Activated B cell treated with CpG ODN at 0.5 μM for 24 hours (primary cell): ENCODE measurements at regions not wholly inside any gene's neighbourhood (a gene's known extent, or its start where the extent isn't known, plus 50 kb on each side); places are given as distances from the start of the nearest gene placed in this dataset.

ENCODE experiments used
- ATAC-seq: fragments of 200-7000 bp; cut with Tn5 transposase; one replicate; pipeline ENCODE4 v1.10.0; 2021; ENCODE audit warnings: low read depth, mild to moderate bottlenecking, moderate library complexity
- CTCF ChIA-PET: fragments of 350-600 bp; sonication (Branson Sonifier 250); formaldehyde crosslinking; loops from one replicate; lab custom pipeline; 2021; ENCODE audit warnings: antibody characterized with exemption; lab: Charles Lee
- POLR2A ChIA-PET: fragments of 350-600 bp; sonication (Branson Sonifier 250); formaldehyde crosslinking; loops from one replicate; lab custom pipeline; 2021; ENCODE audit warnings: antibody characterized with exemption; lab: Charles Lee
- DNase-seq: peaks from one replicate; pipeline ENCODE4 v3.0.0; 2022
- H3K27ac Mint-ChIP-seq: one replicate; pipeline ENCODE4 v1.8.0; 2020; ENCODE audit warnings: mixed read lengths
- H3K27me3 Mint-ChIP-seq: one replicate; pipeline ENCODE4 v1.8.0; 2021; ENCODE audit warnings: mixed read lengths
- H3K36me3 Mint-ChIP-seq: one replicate; pipeline ENCODE4 v1.8.0; 2021; ENCODE audit warnings: low read depth, mixed read lengths
- H3K4me1 Mint-ChIP-seq: one replicate; pipeline ENCODE4 v1.8.0; 2021; ENCODE audit warnings: mixed read lengths
- H3K4me3 Mint-ChIP-seq: one replicate; pipeline ENCODE4 v1.8.0; 2020; ENCODE audit warnings: mild to moderate bottlenecking, mixed read lengths
- H3K9me3 Mint-ChIP-seq: one replicate; pipeline ENCODE4 v1.8.0; 2020; ENCODE audit warnings: mixed read lengths
- CTCF ChIP-seq: fragments of 200-600 bp; IDR thresholded peaks from one replicate; pipeline ENCODE4 v1.8.0; 2022; ENCODE audit warnings: antibody characterized with exemption, mild to moderate bottlenecking
- intact Hi-C: fragments of 100-400 bp; cut with micrococcal nuclease; formaldehyde crosslinking; loops from one replicate; pipeline ENCODE4 v1.15.1; 2024

- no peaks in the 10 kb centered on the region for H3K36me3 Mint-ChIP-seq
Observed at GRCh38 chr20:5401277-5401875, 84.6 kb upstream of the PROKR2 start.

GRCh38 chr20:5400164-5400762 lies 83.5 kb upstream of the PROKR2 start:
- peaks cover 17% of the 10 kb centered on the region for H3K27me3 Mint-ChIP-seq
- H3K27ac Mint-ChIP-seq: no peak overlapping the region
- ChIA-PET POLR2A (no interaction called here), CTCF (no interaction called here)
- no peak for TF ChIP-seq CTCF
- DNase-seq (no peak), ATAC-seq (no peak)
- no peaks in the 10 kb centered on the region for H3K4me1 Mint-ChIP-seq
- peaks cover 9% of the 10 kb centered on the region for H3K9me3 Mint-ChIP-seq
- no peaks in the 10 kb centered on the region for H3K36me3 Mint-ChIP-seq
- intact Hi-C loops: no loop called here
- H3K4me3 Mint-ChIP-seq: no peak overlapping the region

More at GRCh38 chr20:5401277-5401875, 84.6 kb upstream of the PROKR2 start:
- no peak overlapping the region for H3K4me3 Mint-ChIP-seq
- H3K4me1 Mint-ChIP-seq: no peaks in the 10 kb centered on the region
- DNase-seq: no peak
- POLR2A ChIA-PET: no interaction called here
- no peak for TF ChIP-seq CTCF
- peaks cover 6% of the 10 kb centered on the region for H3K27me3 Mint-ChIP-seq
- no peak for ATAC-seq
- H3K27ac Mint-ChIP-seq: no peak overlapping the region
- peaks cover 9% of the 10 kb centered on the region for H3K9me3 Mint-ChIP-seq
- intact Hi-C loops: no loop called here
- CTCF ChIA-PET: no interaction called here

- intact Hi-C loops: no loop called here
- Mint-ChIP-seq H3K27ac (no peak overlapping the region), H3K4me1 (no peaks in the 10 kb centered on the region), H3K36me3 (no peaks in the 10 kb centered on the region), H3K9me3 (peaks cover 2% of the 10 kb centered on the region), H3K4me3 (no peak overlapping the region), H3K27me3 (peaks cover 20% of the 10 kb centered on the region)
- ATAC-seq (no peak), DNase-seq (no peak)
- POLR2A ChIA-PET: no interaction called here
- CTCF ChIA-PET: no interaction called here
- no peak for TF ChIP-seq CTCF
Observed at GRCh38 chr20:5397393-5397792, 80.6 kb upstream of the PROKR2 start.

GRCh38 chr20:5395932-5396727 lies 79.4 kb upstream of the PROKR2 start:
- TF ChIP-seq CTCF: no peak
- Mint-ChIP-seq H3K4me1 (no peaks in the 10 kb centered on the region), H3K36me3 (no peaks in the 10 kb centered on the region), H3K9me3 (peaks cover 2% of the 10 kb centered on the region), H3K27me3 (peaks cover 20% of the 10 kb centered on the region), H3K4me3 (no peak overlapping the region), H3K27ac (no peak overlapping the region)
- ATAC-seq: no peak
- intact Hi-C loops: no loop called here
- CTCF ChIA-PET: no interaction called here
- DNase-seq: no peak
- POLR2A ChIA-PET: no interaction called here

GRCh38 chr20:5393218-5393870 lies 76.6 kb upstream of the PROKR2 start:
- TF ChIP-seq CTCF: no peak
- no peak overlapping the region for H3K4me3 Mint-ChIP-seq
- peaks cover 19% of the 10 kb centered on the region for H3K27me3 Mint-ChIP-seq
- intact Hi-C loops: no loop called here
- ATAC-seq (no peak), DNase-seq (no peak)
- peaks cover 2% of the 10 kb centered on the region for H3K9me3 Mint-ChIP-seq
- no peak overlapping the region for H3K27ac Mint-ChIP-seq
- ChIA-PET POLR2A (no interaction called here), CTCF (no interaction called here)
- H3K36me3 Mint-ChIP-seq: no peaks in the 10 kb centered on the region
- no peaks in the 10 kb centered on the region for H3K4me1 Mint-ChIP-seq
